Cardiac muscle cell (in vitro differentiated cells and primary cell): ENCODE measurements at regions not wholly inside any gene's neighbourhood (a gene's known extent, or its start where the extent isn't known, plus 50 kb on each side); places are given as distances from the start of the nearest gene placed in this dataset.
A peak's percentile ranks its signal among the peaks of the same experiment; 100 is the strongest.

ENCODE experiments used
- DNase-seq, 2 donors: peaks; one replicate each; pipeline versions ENCODE4 v3.0.0 to v3.0.0-alpha.2; 2010 to 2017; ENCODE audit warnings: low read depth in 1 of 2, low spot score in 1 of 2
- H3K27ac ChIP-seq: fragments of 200-600 bp; sonication (generic); 2 replicates; pipeline ENCODE4 v1.5.1; 2016
- H3K27me3 ChIP-seq: fragments of 200-600 bp; sonication (generic); 2 replicates; pipeline ENCODE4 v1.6.0; 2016; ENCODE audit warnings: control low read depth
- H3K36me3 ChIP-seq: fragments of 200-600 bp; sonication (generic); 2 replicates; pipeline ENCODE4 v1.5.1; 2016; ENCODE audit warnings: control low read depth
- H3K4me1 ChIP-seq: fragments of 200-600 bp; sonication (generic); 2 replicates; pipeline ENCODE4 v1.8.1; 2017; ENCODE audit warnings: low read depth, mild to moderate bottlenecking, mixed run types
- H3K4me3 ChIP-seq: fragments of 200-600 bp; sonication (generic); 2 replicates; pipeline ENCODE4 v1.5.1; 2016; ENCODE audit warnings: mild to moderate bottlenecking
- H3K9me3 ChIP-seq: fragments of 200-600 bp; sonication (generic); 2 replicates; pipeline ENCODE4 v1.5.1; 2017; ENCODE audit warnings: low read depth, mild to moderate bottlenecking, control low read depth
- CTCF ChIP-seq: IDR thresholded peaks from 2 replicates; pipeline ENCODE4 v1.5.1; 2012; ENCODE audit warnings: low read depth, mild to moderate bottlenecking, low read length

GRCh38 chr14:84375235-84375634, 1154.7 kb upstream of the FLRT2 start:
- Histone ChIP-seq H3K4me1 (no peaks in the 10 kb centered on the region), H3K27me3 (no peaks in the 10 kb centered on the region), H3K4me3 (no peak overlapping the region), H3K27ac (no peak overlapping the region), H3K9me3 (no peaks in the 10 kb centered on the region), H3K36me3 (no peaks in the 10 kb centered on the region)
- DNase-seq: peak in 1 of 2 donors; percentile 22
- TF ChIP-seq CTCF: no peak

DNA sequence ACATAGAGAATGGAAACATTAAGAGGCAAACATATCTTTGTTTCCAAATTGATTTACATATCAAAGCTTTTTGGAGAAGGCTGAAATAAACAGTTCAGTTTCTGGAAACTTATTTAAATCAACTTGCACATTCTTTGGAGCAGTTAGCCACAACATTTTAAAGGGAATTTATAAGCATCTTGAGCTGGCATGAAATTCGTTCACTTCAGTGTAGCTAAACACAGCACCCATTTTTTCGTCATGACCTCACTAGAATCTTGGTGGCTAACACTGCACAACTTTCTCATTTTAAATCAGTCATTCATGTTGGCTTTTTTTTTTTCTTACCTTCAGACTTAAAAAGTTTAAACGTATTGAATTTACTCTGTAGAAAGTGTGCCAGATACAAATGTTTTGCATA, 1139.9 kb upstream of the FLRT2 start:
- Histone ChIP-seq H3K27me3 (no peaks in the 10 kb centered on the region), H3K4me1 (no peaks in the 10 kb centered on the region), H3K4me3 (no peak overlapping the region), H3K27ac (no peak overlapping the region), H3K36me3 (no peaks in the 10 kb centered on the region), H3K9me3 (no peaks in the 10 kb centered on the region)
- DNase-seq: no peak
- TF ChIP-seq CTCF: no peak

DNA sequence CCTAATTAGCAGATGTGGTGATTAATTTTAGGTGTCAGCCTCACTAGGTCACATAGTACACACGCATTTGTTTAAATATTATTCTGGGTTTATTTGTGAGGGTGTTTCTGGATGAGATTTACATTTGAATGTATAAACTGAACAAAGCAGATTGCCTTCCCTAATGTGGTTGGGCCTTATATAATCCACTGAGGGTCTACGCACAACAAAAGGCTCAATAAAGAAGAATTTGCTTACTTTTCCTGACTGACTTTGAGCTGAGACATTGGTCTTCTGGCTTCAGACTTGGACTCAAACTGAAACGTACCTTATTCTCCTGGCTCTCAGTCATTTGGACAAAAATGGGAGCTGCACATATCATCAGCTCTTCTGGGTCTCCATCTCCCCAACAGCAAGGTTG, 1132.3 kb upstream of the FLRT2 start:
- Histone ChIP-seq H3K4me1 (no peaks in the 10 kb centered on the region), H3K4me3 (no peak overlapping the region), H3K27me3 (no peaks in the 10 kb centered on the region), H3K9me3 (no peaks in the 10 kb centered on the region), H3K36me3 (no peaks in the 10 kb centered on the region), H3K27ac (no peak overlapping the region)
- TF ChIP-seq CTCF: no peak
- DNase-seq: no peak

DNA sequence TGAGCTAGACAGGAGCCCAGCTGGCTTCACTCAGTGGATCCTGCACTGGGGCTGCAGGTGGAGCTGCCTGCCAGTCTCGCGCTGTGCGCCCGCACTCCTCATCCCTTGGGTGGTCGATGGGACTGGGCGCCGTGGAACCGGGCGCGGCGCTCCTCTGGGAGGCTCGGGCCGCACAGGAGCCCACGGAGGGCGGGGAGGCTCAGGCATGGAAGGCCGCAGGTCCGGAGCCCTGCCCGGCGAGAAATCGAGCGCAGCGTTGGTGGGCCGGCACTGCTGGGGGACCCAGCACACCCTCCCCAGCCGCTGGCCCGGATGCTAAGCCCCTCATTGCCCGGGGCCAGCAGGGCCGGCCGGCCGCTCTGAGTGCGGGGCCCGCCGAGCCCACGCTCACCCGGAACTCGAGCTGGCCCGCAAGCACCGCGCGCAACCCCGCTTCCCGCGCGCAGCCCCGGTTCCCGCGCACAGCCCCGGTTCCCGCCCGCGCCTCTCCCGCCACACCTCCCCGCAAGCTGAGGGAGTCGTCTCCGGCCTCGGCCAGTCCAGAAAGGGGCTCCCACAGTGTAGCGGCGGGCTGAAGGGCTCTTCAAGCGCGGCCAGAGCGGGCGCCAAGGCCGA, 1130.5 kb upstream of the FLRT2 start:
- Histone ChIP-seq H3K36me3 (no peaks in the 10 kb centered on the region), H3K4me3 (no peak overlapping the region), H3K9me3 (no peaks in the 10 kb centered on the region), H3K4me1 (peaks cover 9% of the 10 kb centered on the region), H3K27me3 (no peaks in the 10 kb centered on the region), H3K27ac (no peak overlapping the region)
- no peak for TF ChIP-seq CTCF
- DNase-seq: no peak

DNA sequence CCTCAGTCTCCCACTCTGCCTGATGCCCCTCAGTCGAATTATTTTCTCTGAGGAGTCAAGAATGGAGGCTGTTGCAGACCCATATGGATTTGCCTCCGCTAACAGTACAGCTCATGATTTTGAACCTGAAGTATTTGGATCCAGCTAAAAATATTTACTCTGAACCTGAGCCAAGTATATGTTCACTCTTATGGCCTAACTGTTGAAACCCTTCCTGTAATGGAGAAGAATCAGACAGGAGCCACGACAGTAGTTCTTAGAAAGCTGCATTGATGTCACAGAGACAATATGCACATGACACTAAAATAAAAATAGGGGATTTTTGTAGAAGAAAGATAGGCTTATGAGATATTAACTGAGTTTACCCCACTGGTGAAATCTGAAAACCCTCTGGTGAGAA, 1128.3 kb upstream of the FLRT2 start:
- H3K9me3 ChIP-seq: no peaks in the 10 kb centered on the region
- no peak overlapping the region for H3K4me3 ChIP-seq
- H3K27ac ChIP-seq: no peak overlapping the region
- DNase-seq: peak in 1 of 2 donors; percentile 6
- H3K4me1 ChIP-seq: peaks cover 9% of the 10 kb centered on the region
- no peak for TF ChIP-seq CTCF
- no peaks in the 10 kb centered on the region for H3K27me3 ChIP-seq
- H3K36me3 ChIP-seq: no peaks in the 10 kb centered on the region
